Sigmoid colon (tissue), 6 donors: ENCODE measurements at regions not wholly inside any gene's neighbourhood (a gene's known extent, or its start where the extent isn't known, plus 50 kb on each side); places are given as distances from the start of the nearest gene placed in this dataset.

Source experiments
- DNase-seq: peaks from one replicate; pipeline ENCODE4 v3.0.0-alpha.2; 2019
- H3K27ac ChIP-seq, 4 donors: fragments of 200-600 bp; sonication (generic); one replicate each; pipeline ENCODE4 v1.5.1; 2016 to 2019; ENCODE audit warnings: mild to moderate bottlenecking in 1 of 4
- H3K27me3 ChIP-seq, 3 donors: fragments of 200-600 bp; sonication (generic); one replicate each; pipeline ENCODE4 v1.5.1; 2019; ENCODE audit warnings: mild to moderate bottlenecking in 1 of 3
- H3K36me3 ChIP-seq, 4 donors: fragments of 200-600 bp; sonication (generic); one replicate each; pipeline ENCODE4 v1.5.1; 2016 to 2019
- H3K4me1 ChIP-seq, 4 donors: fragments of 200-600 bp; sonication (generic); one replicate each; pipeline ENCODE4 v1.5.1; 2017 to 2019
- H3K4me3 ChIP-seq, 4 donors: fragments of 200-600 bp; sonication (generic); one replicate each; pipeline ENCODE4 v1.5.1; 2017 to 2019; ENCODE audit warnings: mild to moderate bottlenecking in 2 of 4, moderate library complexity in 1 of 4
- H3K9me3 ChIP-seq, 4 donors: fragments of 200-600 bp in 3 of 4; sonication (generic) in 3 of 4; one replicate each; pipeline versions ENCODE4 v1.5.1 to v1.6.1; 2013 to 2019
- EP300 ChIP-seq, 4 donors: sonication (generic); formaldehyde crosslinking; IDR thresholded peaks; one replicate each; pipeline ENCODE4 v1.6.1; 2017; ENCODE audit warnings: antibody characterized with exemption in 4 of 4
- POLR2A ChIP-seq, 2 donors: fragments of 450-650 bp; IDR thresholded peaks; one replicate each; pipeline ENCODE4 v1.6.1; 2016; ENCODE audit warnings: antibody characterized with exemption in 2 of 2, mild to moderate bottlenecking in 2 of 2, moderate library complexity in 2 of 2
- POLR2AphosphoS5 ChIP-seq, 4 donors: sonication (generic); formaldehyde crosslinking; IDR thresholded peaks; one replicate each; pipeline ENCODE4 v1.6.1; 2017; ENCODE audit warnings: antibody characterized with exemption in 4 of 4
- WGBS, 2 donors: extraction: QIAGEN DNeasy Blood & Tissue Kit; methylation state at CpG; one replicate each; pipeline ENCODE4 v1.1.7; 2013; 5-methylcytosine and 5-hydroxymethylcytosine counted together
- intact Hi-C: fragments of 100-400 bp; cut with DNase I; formaldehyde crosslinking; loops from one replicate; pipeline ENCODE4 v1.15.1; 2023
- TF ChIP-seq, protein P1 (sequence below), 4 experiments: fragments of 450-650 bp in 3 of 4; fragments of 200-600 bp in 1 of 4; IDR thresholded peaks; one replicate each; pipeline ENCODE4 v1.5.1; 2016 to 2019; ENCODE audit warnings: antibody characterized with exemption in 4 of 4, mild to moderate bottlenecking in 3 of 4, moderate library complexity in 2 of 4
- donor health status: healthy with polysubstance abuse.
- donor health status: healthy.

DNA sequence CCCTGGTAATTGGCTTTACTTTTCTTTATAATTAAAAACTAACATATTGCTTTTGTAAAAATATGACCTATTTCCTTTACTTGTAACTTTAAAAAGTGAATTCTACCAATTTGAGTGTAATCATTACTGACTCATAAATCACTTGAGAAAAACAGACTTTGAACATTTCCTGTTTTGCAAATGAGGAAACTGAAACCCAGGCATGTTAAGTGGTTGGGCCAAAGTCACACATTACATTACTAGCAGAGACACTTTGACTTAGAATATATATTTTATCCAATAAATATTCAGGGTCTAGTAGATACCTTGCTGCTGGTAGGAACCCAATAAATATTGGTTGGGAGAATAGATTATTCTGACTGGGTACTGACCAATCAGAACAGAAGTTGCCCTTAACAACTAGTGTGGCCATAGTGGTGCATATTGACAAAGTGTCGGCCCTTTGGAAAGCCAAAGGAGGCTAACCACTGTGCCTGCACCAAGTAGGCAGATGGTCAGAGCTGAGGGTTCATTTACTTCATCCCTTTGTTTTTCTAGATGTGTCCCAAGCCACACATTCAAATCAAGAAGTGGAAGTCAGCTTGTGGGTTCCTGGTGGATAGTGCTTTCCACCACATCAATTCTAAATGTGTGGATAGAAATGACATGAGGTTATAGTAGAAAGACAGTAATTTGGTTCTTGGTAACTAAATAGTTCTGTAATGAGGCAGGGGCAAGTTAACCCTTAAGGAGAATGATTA lies 365.1 kb upstream of the RIOK2 start:
- Histone ChIP-seq H3K27ac (no peak overlapping the region), H3K36me3 (no peaks in the 10 kb centered on the region), H3K4me3 (no peak overlapping the region), H3K9me3 (no peaks in the 10 kb centered on the region), H3K27me3 (no peaks in the 10 kb centered on the region), H3K4me1 (no peaks in the 10 kb centered on the region)
- TF ChIP-seq, protein P1, sequence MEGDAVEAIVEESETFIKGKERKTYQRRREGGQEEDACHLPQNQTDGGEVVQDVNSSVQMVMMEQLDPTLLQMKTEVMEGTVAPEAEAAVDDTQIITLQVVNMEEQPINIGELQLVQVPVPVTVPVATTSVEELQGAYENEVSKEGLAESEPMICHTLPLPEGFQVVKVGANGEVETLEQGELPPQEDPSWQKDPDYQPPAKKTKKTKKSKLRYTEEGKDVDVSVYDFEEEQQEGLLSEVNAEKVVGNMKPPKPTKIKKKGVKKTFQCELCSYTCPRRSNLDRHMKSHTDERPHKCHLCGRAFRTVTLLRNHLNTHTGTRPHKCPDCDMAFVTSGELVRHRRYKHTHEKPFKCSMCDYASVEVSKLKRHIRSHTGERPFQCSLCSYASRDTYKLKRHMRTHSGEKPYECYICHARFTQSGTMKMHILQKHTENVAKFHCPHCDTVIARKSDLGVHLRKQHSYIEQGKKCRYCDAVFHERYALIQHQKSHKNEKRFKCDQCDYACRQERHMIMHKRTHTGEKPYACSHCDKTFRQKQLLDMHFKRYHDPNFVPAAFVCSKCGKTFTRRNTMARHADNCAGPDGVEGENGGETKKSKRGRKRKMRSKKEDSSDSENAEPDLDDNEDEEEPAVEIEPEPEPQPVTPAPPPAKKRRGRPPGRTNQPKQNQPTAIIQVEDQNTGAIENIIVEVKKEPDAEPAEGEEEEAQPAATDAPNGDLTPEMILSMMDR (IDR thresholded peaks at IDR 0.05), result no peak
- TF ChIP-seq EP300 (IDR thresholded peaks at IDR 0.05) (no peak), POLR2A (IDR thresholded peaks at IDR 0.05) (no peak), POLR2AphosphoS5 (IDR thresholded peaks at IDR 0.05) (no peak)
- DNase-seq, result no peak
- intact Hi-C loops, result no loop called here
- whole genome bisulfite sequencing, 2 donors, result 34 to 67% methylated on average over 1 of the region's 1 CpG

DNA sequence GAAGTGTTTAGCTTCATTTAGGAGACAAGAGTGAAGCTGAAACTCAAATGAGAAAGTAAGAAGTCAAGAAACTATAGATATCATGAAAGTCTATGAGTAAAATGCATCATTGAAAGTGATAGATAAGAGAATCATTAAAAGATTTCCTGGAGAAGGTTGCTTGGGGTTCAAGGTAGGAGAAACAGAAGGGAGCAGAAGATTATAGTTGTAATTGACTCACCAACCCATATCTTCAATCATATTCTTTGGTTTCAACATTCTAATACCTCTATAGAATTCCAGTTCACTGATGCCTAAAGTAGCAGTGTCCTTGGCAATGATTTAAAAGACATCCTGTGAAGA lies 365.7 kb upstream of the RIOK2 start:
- Histone ChIP-seq H3K4me1 (no peaks in the 10 kb centered on the region), H3K4me3 (no peak overlapping the region), H3K27ac (no peak overlapping the region), H3K36me3 (no peaks in the 10 kb centered on the region), H3K9me3 (no peaks in the 10 kb centered on the region), H3K27me3 (no peaks in the 10 kb centered on the region)
- intact Hi-C loops, result no loop called here
- DNase-seq, result no peak
- no peak for TF ChIP-seq POLR2AphosphoS5 (IDR thresholded peaks at IDR 0.05)
- no peak for TF ChIP-seq POLR2A (IDR thresholded peaks at IDR 0.05)
- TF ChIP-seq, protein P1 (IDR thresholded peaks at IDR 0.05), result no peak
- TF ChIP-seq EP300 (IDR thresholded peaks at IDR 0.05), result no peak

DNA sequence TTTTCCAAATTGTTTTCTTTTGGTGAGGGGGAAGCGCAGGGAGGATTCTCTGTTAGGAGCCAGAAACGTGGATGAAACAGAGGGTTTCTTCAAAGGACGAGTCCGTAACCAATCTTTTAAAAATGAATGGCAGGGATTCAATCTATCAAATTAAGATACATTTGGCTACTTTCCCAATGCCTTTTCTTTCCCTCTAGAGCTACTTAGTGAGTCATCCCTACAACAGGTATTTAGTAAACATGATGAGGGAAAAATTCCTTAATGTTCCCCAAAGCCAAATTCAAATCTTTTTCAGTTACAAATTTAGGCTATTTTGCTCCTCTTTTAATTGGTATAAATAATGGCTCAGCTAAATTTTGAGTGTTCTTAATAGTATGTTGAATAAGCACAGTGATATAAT lies 366.4 kb upstream of the RIOK2 start:
- Histone ChIP-seq H3K4me1 (no peaks in the 10 kb centered on the region), H3K4me3 (no peak overlapping the region), H3K27ac (no peak overlapping the region), H3K27me3 (no peaks in the 10 kb centered on the region), H3K36me3 (no peaks in the 10 kb centered on the region), H3K9me3 (no peaks in the 10 kb centered on the region)
- TF ChIP-seq POLR2AphosphoS5 (IDR thresholded peaks at IDR 0.05), result no peak
- TF ChIP-seq, protein P1 (IDR thresholded peaks at IDR 0.05), result no peak
- no peak for TF ChIP-seq POLR2A (IDR thresholded peaks at IDR 0.05)
- TF ChIP-seq EP300 (IDR thresholded peaks at IDR 0.05), result no peak
- no peak for DNase-seq
- WGBS, 2 donors, result 92 to 93% methylated on average over 4 of the region's 4 CpGs
- intact Hi-C loops, result no loop called here

DNA sequence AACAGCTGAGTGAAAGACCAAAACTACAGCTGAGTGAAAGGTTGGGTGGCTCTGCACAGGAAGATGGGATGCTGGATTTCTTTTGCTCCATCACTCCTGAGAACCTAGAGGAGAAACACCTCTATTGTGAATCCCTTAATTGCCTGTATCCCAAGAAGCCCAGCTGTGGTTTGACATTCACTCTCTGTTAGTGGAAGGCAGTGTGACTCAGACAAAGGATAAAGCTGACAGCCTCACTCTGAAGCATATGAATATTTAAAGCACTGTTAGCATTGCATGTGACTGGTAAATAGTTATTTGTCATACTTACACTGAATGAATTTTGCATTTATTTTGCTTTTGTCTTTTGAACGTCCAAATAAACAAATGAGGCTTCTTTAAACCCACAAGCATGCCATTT lies 367.1 kb upstream of the RIOK2 start:
- no peak overlapping the region for H3K4me3 ChIP-seq
- H3K36me3 ChIP-seq, result no peaks in the 10 kb centered on the region
- DNase-seq, result no peak
- H3K9me3 ChIP-seq, result no peaks in the 10 kb centered on the region
- intact Hi-C loops, result no loop called here
- TF ChIP-seq EP300 (IDR thresholded peaks at IDR 0.05) (no peak), POLR2A (IDR thresholded peaks at IDR 0.05) (no peak), POLR2AphosphoS5 (IDR thresholded peaks at IDR 0.05) (no peak)
- TF ChIP-seq, protein P1 (IDR thresholded peaks at IDR 0.05), result no peak
- no peaks in the 10 kb centered on the region for H3K27me3 ChIP-seq
- no peak overlapping the region for H3K27ac ChIP-seq
- H3K4me1 ChIP-seq, result no peaks in the 10 kb centered on the region
- WGBS, 2 donors, result 66 to 77% methylated on average over 1 of the region's 1 CpG

DNA sequence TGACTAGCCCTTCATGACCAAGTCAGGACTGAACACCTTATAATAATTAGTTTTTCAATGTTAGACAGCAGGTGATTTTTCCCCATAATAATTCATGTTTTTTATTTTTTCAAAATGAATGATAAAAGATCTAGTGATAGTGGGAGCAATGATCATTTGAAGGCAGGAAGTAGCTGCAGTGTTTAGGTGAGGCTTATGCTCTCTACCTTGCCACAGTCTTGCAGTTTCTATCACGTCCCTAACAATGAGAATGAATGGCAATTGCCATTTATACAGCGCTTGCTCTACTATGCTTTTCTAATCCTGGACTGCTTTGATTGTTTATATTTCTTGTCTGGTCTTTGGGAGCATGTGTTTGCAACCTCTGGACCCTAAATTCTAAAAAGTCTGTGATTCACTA lies 367.8 kb upstream of the RIOK2 start:
- Histone ChIP-seq H3K36me3 (no peaks in the 10 kb centered on the region), H3K27me3 (no peaks in the 10 kb centered on the region), H3K9me3 (no peaks in the 10 kb centered on the region), H3K4me1 (no peaks in the 10 kb centered on the region), H3K4me3 (no peak overlapping the region), H3K27ac (no peak overlapping the region)
- intact Hi-C loops, result no loop called here
- TF ChIP-seq, protein P1 (IDR thresholded peaks at IDR 0.05), result no peak
- TF ChIP-seq POLR2AphosphoS5 (IDR thresholded peaks at IDR 0.05) (no peak), EP300 (IDR thresholded peaks at IDR 0.05) (no peak), POLR2A (IDR thresholded peaks at IDR 0.05) (no peak)
- 75 to 80% methylated on average over 2 of the region's 2 CpGs for WGBS, 2 donors
- DNase-seq, result no peak
